ENCODE measurements at regions not wholly inside any gene's neighbourhood (a gene's known extent, or its start where the extent isn't known, plus 50 kb on each side); places are given as distances from the start of the nearest gene placed in this dataset.

- DNase-seq (ENCODE audit: low read depth), result no peak
Observed at GRCh38 chr15:69947394-69947793, 150.3 kb downstream of the TLE3 start.

GRCh38 chr15:69949485-69949884 lies 148.2 kb downstream of the TLE3 start:
- no peak for DNase-seq (ENCODE audit: low read depth)

GRCh38 chr15:69951256-69951897 lies 146.3 kb downstream of the TLE3 start:
- no peak for DNase-seq (ENCODE audit: low read depth)

GRCh38 chr15:69951898-69952555 lies 145.7 kb downstream of the TLE3 start:
- DNase-seq (ENCODE audit: low read depth), result no peak

- no peak for DNase-seq (ENCODE audit: low read depth)
Observed at GRCh38 chr15:69953051-69953450, 144.7 kb downstream of the TLE3 start.

GRCh38 chr15:69953816-69954215 lies 143.9 kb downstream of the TLE3 start:
- no peak for DNase-seq (ENCODE audit: low read depth)

- DNase-seq (ENCODE audit: low read depth), result no peak
Observed at GRCh38 chr15:69954666-69955065, 143.1 kb downstream of the TLE3 start.

- DNase-seq (ENCODE audit: low read depth), result no peak
Observed at GRCh38 chr15:69955240-69955894, 142.3 kb downstream of the TLE3 start.

GRCh38 chr15:69956417-69956816 lies 141.3 kb downstream of the TLE3 start:
- no peak for DNase-seq (ENCODE audit: low read depth)

GRCh38 chr15:69957175-69957574 lies 140.5 kb downstream of the TLE3 start:
- no peak for DNase-seq (ENCODE audit: low read depth)

GRCh38 chr15:69958496-69959084 lies 139.1 kb downstream of the TLE3 start:
- DNase-seq (ENCODE audit: low read depth), result no peak

- no peak for DNase-seq (ENCODE audit: low read depth)
Observed at GRCh38 chr15:69962561-69962960, 135.2 kb downstream of the TLE3 start.

GRCh38 chr15:69963385-69963784 lies 134.3 kb downstream of the TLE3 start:
- no peak for DNase-seq (ENCODE audit: low read depth)

- no peak for DNase-seq (ENCODE audit: low read depth)
Observed at GRCh38 chr15:69971771-69972170, 125.9 kb downstream of the TLE3 start.

GRCh38 chr15:69972436-69972835 lies 125.3 kb downstream of the TLE3 start:
- DNase-seq (ENCODE audit: low read depth), result no peak

- no peak for DNase-seq (ENCODE audit: low read depth)
Observed at GRCh38 chr15:69973102-69973714, 124.5 kb downstream of the TLE3 start.

- no peak for DNase-seq (ENCODE audit: low read depth)
Observed at GRCh38 chr15:69973880-69974279, 123.8 kb downstream of the TLE3 start.

- DNase-seq (ENCODE audit: low read depth), result no peak
Observed at GRCh38 chr15:69974321-69974720, 123.4 kb downstream of the TLE3 start.

GRCh38 chr15:69976366-69976994 lies 121.2 kb downstream of the TLE3 start:
- peak; percentile 14 for DNase-seq (ENCODE audit: low read depth)

- DNase-seq (ENCODE audit: low read depth), result no peak
Observed at GRCh38 chr15:69978603-69979002, 119.1 kb downstream of the TLE3 start.

- no peak for DNase-seq (ENCODE audit: low read depth)
Observed at GRCh38 chr15:69979262-69979661, 118.5 kb downstream of the TLE3 start.

- no peak for DNase-seq (ENCODE audit: low read depth)
Observed at GRCh38 chr15:69979783-69980182, 117.9 kb downstream of the TLE3 start.
